Right renal cortex interstitium (tissue), 3 donors: ENCODE measurements at regions not wholly inside any gene's neighbourhood (a gene's known extent, or its start where the extent isn't known, plus 50 kb on each side); places are given as distances from the start of the nearest gene placed in this dataset.
A peak's percentile ranks its signal among the peaks of the same experiment; 100 is the strongest.
"Not testable (repeated sequence)": the region's sequence is repeated elsewhere in the genome, so short reads cannot be mapped to it uniquely, and the experiment has no call there.

ENCODE experiments used
- DNase-seq, 3 donors: peaks; one replicate each; pipeline ENCODE4 v3.0.0-alpha.2; 2013; ENCODE audit warnings: low read depth in 3 of 3, low spot score in 2 of 3

DNA sequence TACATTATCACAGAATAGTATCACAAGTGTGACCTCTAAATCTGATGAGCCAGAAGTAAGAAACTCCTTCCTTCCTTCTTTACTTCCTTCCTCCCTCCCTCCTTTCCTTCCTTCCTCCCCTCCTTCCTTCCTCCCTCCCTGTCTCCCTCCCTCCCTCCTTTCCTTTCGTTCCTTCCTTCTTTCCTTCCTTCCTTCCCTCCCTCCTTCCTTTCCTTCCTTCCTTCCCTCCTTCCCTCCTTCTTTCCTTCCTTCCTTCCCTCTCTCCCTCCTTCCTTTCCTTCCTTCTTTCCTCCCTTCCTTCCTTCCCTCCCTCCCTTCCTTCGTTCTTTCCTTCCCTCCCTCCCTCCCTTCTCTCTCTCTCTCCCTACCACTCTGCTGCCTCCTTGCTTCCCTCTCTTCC lies 359.2 kb downstream of the OSR1 start:
- no peak for DNase-seq

DNA sequence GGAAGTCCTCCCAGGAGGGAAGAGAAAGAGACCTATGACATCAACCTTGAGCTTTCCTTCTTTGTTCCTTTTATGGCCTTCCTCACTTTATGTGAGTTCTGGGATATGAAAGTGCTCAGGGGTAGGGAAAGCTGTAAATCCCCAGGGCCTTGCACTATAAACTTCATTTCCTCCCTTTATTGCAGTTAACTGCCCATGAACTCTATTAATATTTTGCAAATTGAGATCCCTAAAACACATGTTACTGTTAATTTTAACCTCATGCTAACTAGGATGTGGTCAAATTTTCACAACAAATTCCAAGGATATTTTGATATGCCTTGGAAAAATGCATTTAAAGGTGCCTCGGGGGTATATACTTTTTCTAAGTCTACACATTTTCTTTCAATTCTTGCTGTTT lies 359.9 kb downstream of the OSR1 start:
- no peak for DNase-seq

DNA sequence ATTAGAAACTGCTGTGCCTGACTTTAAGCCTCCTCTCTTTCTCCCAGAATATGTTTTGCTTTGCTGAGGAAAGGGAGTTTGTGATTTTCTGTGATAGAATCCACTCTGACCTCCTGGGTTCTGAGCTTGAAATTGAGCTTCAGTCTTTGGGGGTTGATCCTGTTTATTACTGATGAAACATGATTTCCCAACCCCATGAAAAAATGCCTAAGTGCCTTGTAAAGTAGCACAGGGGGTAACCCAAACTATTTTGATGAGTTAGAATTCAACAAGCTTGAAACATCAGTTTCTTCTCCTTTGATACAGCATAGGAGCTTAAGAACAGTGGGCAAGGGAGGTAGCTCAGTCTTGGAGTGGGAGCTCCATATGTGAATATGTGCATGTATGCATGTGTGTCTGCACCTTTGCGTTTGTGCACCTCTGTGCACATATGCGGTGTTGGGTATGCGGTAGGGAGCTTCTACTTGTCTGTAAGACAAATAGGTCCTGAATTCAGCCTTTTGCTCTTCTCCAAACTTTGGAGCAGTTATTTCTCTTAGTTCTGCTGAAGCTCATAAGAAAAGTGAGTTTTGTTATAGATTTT lies 364.6 kb downstream of the OSR1 start:
- DNase-seq: no peak

DNA sequence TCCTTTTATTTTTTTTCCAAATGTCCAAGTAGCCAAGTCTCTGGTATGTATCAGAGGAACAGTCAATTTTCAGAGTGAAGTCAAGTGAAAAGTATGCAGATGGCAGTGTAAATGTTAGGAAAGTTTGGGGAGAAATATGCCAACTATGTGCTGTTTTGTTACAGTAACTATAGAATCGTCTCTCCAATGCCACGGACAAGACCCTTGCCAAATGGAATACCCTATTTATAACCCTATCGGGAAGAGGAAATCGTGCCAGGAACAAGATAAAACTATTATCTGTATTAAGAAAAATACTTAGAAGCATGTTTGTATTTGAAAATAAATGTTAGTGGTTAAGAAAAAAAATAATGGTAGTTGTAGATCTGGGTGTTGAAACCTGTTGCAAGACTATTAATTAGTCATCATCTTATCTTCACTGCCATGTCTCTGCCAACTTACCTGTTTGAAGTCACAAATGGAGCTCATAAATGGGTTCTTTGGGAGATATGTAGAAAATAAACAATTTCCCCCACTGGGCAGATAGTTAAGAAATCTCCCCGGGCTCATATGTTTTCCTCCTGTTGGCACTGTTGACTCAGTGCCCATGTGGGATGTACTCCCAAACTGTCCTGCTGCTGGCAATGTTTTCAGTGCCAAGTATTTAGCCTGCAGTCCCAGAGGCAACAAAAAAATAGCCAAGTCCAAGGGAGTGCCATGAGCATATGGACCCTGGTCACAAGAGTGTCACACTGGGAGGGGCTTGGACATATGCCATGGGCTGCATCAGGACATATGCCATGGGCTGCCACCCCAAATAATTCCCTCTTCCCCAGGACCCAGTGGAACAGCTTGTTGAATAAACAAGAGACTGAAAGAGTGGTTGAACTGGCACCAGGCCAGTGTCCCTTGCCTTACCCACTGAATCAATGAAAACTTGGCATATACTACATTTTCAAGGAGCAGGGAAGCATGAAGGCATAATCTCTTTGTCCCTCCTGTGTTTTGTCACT lies 366.9 kb downstream of the OSR1 start:
- DNase-seq: no peak

DNA sequence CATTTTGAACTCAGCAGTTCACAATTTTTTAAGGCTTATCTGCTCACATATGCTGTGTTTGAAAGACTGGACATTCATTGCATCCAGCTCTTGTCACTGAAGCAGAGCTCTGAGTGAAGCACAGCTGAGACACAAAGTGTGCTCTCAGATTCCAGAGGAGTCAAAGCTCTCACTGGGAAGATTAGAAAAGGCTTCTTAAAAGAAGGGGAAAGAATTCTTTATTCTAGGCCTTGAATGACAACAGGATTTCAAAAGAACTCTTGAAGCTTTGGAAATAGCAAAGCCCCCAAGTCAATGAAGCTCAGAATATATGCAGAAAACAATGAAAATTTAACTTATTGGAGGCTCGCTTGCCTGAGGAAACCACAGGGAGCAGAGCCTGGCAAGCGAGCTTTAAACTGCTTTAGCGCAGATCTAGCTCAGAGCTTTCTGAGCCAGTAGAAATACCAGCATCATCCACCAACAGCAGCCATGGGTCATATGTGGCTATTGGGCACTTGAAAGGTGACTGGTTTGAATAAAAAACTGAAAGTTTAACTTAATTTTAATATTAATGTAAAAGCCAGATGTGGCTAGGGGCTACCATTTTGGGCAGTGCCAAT lies 369.7 kb downstream of the OSR1 start:
- no peak for DNase-seq

DNA sequence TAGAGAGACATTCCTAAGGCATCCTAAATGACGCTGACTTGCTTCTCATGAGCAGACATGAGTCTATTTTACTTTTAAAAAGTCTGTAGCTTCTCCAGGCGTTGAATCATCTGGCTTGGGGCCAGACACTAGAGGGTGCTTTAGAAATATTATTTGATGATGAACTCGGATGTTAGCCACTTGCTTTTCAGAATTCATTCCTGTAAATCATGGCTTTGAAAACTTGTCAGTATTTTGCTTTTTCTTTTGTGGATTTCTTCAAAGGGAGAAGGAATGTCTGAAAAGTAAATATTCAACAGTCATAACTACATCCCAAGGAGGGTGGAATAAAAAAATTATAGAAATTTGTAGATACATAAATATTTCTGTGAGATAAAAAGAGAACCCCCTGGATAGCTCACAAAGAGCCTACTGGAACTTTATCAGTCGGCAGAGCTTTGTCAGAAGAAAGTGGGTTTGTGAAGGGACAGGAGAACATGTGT lies 370.8 kb downstream of the OSR1 start:
- no peak for DNase-seq

DNA sequence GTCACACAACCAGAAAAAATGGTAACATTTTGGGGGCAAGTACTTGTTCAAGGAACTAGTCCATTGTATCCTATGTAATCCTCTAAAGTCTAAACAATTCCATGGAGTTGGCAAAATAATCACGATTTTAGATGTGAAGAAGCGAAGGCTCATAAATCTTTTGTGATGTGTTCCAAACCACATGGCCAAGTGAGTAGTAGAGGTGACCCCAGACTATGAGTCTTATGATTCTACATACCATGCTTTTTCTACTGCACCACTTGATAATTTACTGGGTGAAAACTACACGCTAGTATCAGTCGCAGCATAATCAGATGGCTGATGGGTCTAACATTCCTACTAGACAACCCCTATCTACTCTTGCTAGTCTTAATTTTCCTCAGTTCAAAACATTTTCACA lies 371.4 kb downstream of the OSR1 start:
- DNase-seq: no peak

DNA sequence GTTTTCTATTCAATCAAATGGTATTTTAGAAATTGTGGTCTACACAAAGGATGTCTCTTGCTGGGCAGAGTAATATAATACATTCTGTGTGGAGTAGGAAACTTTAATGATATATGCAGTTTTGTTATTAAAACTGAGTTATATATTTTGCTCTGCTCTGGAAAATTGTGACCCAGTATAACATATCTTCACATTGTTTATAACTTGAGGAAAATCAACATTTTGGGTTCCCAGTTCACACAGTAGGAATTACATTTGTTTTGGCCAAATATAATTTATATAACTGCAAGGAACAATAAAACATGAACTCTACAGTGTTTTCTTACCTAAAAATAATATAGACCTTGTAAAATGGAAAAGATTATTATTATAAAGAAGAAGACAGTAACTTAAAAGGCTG lies 372.4 kb downstream of the OSR1 start:
- no peak for DNase-seq

DNA sequence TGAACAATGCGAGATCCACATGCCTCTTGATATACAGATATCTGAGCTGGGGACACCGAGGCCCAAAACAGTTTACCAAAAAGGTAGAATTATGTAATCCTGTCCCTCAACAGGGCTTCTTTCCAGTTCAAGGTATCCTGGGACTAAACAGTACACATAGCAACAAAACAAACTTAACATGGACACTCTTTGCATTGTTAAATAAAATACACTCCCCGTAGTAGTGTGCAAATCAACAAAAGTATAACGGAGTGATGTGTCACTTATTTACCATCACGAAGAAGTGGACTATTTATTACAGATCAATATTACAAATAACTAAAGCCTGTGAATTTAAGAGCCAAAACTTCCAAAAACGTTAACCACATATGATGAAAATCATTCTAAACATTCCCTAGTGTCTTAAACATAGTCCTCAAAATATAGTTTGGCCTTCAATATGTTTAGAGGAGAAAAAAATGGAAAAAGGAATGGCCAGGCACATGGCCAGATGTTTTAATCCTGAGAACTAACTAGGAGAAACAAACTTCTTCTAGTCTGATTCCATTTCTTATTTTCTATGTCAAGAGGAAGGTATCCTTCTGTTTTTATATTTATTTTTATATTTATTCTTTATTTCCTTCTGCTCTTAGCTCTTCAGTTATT lies 377.5 kb downstream of the OSR1 start:
- no peak for DNase-seq

DNA sequence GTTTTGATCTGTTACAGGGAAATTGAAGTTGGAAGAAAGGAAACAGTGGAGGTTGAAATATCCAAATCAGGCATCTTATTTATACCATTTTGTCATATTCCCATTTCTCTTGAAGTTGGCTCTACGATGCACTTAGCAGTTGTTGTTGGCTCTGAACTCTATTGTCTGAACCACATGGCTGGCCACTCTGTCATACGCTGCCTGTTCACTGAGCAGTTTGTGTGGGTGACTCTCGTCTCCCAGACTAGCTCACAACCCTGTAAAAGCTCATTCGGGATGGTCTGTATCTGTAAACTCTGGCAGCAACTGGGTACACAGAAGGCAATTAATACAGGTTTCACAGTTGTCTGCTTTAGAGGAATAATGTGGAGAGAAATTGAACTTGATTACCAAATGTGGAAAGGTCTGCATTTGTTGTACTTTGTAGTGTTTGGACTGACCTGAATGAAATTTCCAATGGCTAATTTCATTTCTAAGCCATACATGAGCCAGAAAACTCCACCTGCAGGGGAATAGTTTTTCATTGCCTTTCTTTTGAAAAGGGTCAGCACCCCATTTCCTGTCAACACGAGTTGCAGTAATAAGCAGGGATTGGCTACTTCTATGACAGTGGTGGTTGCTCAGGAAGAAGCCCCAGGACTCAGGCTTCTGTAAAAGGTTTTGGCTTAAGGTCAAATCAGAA lies 378.2 kb downstream of the OSR1 start:
- no peak for DNase-seq

DNA sequence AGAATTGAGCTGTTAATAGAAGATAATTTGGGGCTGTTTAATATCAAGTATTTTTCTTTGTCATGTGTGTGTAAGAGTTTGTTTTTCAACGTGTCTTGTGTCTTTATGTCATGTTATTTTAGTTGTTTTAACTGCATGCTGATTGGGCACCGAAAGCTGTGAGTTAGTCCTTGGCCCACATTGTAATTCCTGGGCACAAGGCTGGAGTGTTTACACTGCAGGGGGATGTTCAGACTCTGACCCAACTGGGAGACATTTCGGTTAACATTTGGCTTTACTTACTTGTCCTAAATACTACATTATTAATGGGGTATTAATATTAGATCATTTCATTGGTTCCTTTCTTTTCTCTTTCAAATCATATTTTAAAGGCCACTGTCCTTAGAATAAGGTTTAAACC lies 381.0 kb downstream of the OSR1 start:
- no peak for DNase-seq

DNA sequence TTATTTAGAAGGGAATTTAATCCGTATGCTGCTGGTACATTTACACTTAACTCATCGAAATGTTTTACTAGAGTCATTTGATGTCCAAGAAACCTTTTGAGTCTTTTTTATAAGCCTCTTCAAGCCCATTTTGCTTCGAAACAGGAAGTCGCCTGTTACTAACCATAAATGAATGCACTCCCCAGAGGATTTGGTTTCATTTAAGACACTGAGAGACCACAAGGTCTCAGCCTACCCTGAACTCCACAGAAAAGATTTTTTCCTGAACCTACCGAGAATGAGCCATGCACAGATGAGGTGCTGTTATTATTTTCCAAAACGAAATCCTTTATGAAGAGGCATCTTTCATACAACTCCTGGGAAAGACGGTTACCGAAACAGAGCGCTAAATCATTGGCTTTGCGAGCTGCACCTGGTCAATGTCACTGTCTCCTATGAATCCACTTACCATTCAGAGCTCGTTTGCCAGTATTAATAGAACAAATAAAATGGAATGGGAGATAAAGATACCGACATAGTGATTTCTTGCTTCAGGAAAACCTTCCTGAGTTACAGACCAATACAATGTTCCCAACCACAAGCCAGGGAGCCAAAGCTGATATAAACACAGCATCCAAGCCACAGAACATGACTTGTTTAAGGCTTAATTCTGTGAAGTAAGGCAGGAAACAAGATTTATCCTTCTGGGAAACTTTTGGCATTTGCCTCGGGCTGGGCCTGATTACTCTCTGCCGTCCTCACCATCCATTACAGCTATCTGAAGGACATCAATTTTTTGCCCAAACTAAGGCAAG lies 382.1 kb downstream of the OSR1 start:
- peak in 1 of 3 donors; percentile 19 for DNase-seq

DNA sequence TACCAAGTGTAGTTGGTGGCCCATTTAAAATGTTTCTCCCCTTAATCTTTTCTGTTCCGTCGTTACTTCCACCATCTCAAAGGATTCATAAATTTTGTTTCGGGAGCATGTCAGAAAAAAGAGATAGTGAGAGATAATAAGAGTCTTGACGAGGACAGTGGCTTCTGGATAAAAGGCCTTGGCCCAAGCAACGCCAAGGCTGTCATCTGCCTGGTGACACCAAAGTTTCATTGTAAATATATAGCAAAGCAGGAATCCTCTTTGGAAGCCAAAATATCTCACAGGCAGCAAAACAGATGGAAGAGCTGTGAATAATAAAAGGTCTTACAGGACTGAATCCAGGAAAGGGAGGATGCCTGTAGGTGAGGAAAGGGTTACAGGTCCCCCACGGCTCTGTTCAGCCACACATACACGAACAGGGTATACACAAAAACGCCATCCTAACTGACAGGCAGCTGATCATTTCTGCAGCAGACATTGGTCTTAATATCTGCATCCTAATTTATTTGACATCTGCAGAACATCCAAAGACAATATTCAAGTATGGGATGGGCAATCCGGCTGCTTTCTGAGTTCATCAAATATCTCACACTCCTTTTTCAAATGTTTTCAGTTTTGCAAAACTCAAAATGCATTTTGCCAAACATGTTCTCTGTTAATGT lies 382.8 kb downstream of the OSR1 start:
- no peak for DNase-seq

DNA sequence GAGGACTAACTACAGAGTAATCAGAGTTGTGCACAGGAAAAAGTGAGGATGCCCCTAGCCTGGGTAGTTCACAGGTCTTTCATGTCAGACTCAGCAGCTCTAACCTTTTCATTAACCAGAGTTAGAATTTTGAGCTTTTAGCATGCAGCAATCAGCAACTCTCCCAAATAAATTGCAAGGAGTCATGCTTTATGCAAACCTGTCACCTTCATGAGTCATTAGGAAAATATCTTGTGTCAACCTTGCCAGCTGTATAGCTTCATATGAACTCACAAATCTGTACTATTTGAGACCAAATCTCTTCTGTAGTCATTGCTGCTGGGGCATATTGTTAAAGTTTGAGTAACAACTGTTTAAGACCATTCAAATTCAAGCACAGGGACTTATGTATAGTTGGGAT lies 382.3 kb upstream of the NT5C1B start:
- DNase-seq: no peak

DNA sequence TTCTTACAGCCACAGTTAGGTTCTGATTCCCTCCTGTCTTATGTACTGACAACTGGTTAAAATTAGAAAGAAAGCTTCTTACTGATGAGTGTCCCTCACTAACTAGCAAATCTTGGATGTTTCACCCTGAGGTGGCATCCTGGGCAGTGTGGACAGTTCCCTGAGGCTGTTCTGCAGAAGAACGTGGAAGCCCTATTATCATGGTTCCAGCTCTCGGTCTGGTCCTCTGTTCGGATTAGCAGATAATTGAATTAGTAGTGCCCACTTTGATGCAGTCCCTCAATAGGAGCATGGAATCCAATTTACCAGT lies 381.7 kb upstream of the NT5C1B start:
- DNase-seq: no peak

DNA sequence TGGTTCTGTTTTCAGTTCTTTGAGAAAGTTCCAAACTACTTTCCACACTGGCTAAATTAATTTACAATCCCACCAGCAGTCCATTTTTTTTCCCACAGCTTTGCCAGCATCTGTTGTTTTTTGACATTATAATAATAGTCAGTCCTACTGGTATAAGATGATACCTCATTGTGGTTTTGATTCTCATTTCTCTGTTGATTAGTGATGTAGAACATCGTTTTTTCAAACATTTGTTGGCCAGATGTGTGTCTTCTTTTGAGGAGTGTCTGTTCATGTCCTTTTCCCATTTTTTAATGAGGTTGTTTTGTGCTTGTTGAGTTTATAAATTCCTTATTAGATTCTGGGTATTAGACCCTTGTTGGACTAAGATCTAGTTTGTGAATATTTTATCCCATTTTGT lies 376.8 kb upstream of the NT5C1B start:
- DNase-seq: no peak

DNA sequence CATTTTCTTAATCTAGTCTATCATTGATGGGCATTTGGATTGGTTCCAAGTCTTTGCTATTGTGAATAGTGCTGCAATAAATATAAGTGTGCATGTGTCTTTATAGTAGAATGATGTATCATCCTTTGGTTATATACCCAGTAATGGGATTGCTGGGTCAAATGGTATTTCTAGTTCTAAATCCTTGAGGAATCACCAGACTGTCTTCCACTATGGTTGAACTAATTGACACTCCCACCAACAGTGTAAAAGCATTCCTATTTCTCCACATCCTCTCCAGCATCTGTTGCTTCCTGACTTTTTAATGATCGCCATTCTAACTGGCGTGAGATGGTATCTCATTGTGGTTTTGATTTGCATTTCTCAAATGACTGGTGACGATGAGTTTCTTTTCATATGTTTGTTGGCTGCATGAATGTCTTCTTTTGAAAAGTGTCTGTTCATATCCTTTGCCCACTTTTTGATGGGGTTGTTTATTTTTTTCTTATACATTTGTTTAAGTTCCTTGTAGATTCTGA lies 374.4 kb upstream of the NT5C1B start:
- not testable (repeated sequence) for DNase-seq

DNA sequence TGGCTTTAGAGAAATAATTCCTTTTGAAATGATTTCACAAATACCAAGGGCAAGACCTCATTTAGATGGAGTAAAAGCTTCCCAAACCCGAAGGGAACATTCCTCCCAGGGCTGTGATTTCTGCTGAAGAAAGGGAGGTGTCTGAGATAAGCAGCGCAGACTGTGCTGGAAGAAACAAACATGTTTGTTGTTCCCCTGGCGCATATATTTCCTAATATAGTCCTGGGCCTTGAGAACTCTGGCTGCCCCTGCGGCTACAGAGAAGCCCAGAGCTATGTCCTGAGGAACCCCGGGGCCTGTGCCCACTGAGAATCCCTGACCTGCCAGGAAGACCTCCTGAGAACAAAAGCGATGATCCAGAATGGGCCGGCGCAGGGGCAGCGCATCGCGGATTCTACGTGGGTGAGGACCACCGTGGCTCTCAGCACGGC lies 372.6 kb upstream of the NT5C1B start:
- DNase-seq: no peak
